LNCAP (cell line): ENCODE measurements at regions not wholly inside any gene's neighbourhood (a gene's known extent, or its start where the extent isn't known, plus 50 kb on each side); places are given as distances from the start of the nearest gene placed in this dataset.
A peak's percentile ranks its signal among the peaks of the same experiment; 100 is the strongest.

Source experiments
- CTCF ChIP-seq: fragments of 450-650 bp; IDR thresholded peaks from 2 replicates; pipeline ENCODE4 v1.5.1; 2017; ENCODE audit warnings: mild to moderate bottlenecking

- no peak for TF ChIP-seq CTCF
These were observed 430.8 kb downstream of the PCDH11X start for GRCh38 chrX:92209936-92210335.

- no peak for TF ChIP-seq CTCF
These were observed 434.6 kb downstream of the PCDH11X start for GRCh38 chrX:92213786-92214185.

- no peak for TF ChIP-seq CTCF
These were observed 445.2 kb downstream of the PCDH11X start for GRCh38 chrX:92224406-92224805.

- no peak for TF ChIP-seq CTCF
These were observed 451.5 kb downstream of the PCDH11X start for GRCh38 chrX:92230628-92231027.

- no peak for TF ChIP-seq CTCF
These were observed 452.2 kb downstream of the PCDH11X start for GRCh38 chrX:92231391-92231790.

GRCh38 chrX:92232182-92232581 is 453.0 kb downstream of the PCDH11X start:
- peak; percentile 47; the same call in 1 of the 2 replicates for TF ChIP-seq CTCF

- TF ChIP-seq CTCF, result no peak
These were observed 462.1 kb downstream of the PCDH11X start for GRCh38 chrX:92241249-92241648.

- TF ChIP-seq CTCF, result no peak
These were observed 467.9 kb downstream of the PCDH11X start for GRCh38 chrX:92247076-92247475.
